ENCODE measurements at regions not wholly inside any gene's neighbourhood (a gene's known extent, or its start where the extent isn't known, plus 50 kb on each side); places are given as distances from the start of the nearest gene placed in this dataset.
"Not testable (repeated sequence)": the region's sequence is repeated elsewhere in the genome, so short reads cannot be mapped to it uniquely, and the experiment has no call there.

DNA sequence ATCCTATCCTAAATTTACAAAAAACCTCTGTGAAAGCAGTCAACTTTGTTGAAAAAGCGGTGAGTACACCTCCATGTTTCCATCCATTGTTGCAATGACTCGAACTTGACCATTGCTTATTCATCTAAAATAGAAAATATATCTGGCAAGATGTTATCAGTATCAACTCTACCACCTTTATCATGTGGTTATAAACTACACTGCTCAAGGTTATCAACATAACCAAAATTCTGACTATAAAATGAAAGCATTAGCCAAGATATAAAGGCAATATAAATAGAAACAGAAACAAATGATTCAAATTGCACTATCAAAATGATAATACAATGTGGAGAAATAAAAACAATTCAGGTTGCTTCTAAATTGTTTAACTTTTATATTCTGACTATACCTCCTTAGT, 150.0 kb downstream of the AVL9 start:
- not testable (repeated sequence) for DNase-seq

DNA sequence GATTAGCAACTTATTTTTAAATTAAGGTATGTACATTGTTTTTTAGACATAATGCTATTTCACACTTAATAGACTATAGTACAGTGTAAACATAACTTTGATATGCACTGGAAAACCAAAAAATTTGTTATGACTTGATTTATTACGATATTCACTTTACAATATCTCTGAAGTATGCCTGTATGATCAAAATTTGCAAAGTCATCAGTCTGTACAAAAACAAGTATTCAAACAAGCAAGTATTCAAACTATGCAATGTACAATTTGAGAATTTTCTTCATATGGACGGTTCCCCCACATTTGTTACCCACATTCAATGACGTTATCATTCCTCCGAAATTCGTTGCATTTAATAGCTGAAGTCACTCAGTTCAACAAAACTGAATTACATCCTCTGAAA, 147.9 kb downstream of the AVL9 start:
- DNase-seq = no peak

DNA sequence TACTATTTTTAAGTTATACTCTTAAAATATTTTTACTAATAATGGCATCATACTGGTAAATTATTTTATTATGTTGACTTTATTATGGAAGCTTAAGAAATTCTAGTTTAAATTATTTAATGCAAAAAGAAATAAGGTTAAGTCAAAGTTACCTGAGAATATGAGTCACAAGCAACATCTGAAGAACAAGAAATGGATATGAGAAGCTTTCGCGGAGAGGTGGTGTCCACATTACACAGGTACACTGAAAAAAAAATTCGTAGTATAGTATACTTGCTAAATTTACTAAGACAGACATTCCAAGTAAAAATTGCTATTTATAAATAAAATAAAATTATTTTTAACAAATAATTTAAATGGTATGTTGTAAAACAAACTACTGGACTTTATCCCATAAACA, 143.8 kb downstream of the AVL9 start:
- no peak for DNase-seq

DNA sequence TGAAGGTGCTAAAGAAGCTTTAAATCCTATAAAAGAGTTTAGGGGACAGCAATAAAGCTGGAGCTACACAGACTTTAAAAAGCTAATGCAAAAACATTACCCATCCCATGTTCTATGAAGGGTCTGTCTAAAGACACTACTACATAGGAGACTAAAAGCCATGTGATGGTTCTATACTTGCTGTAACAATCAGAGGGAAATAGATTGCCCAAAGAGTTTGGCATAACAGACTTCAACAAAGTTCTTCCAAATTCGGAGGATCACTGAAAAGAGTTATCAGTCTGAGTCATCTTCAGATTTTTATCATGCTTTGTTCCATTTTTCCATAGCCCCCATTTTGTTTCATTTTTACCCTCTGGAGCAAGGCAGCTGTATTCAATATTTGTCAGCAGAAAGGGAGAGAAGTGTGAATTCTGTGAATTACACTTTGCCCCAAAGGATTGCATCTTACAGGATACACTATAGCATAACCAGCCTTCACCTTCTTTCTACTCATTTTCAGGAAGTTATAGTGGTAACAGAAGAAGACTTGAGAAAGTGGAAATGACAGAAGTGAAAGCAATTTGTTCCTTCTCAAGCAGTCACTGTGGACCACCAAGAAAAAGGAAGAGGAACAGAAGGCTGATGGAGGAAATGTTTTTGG, 143.3 kb downstream of the AVL9 start:
- DNase-seq = not testable (repeated sequence)

Data from activated naive CD4-positive, alpha-beta T cell treated with Interleukin-2 at 50 U/mL for 16 hours (primary cell).